ENCODE measurements at regions not wholly inside any gene's neighbourhood (a gene's known extent, or its start where the extent isn't known, plus 50 kb on each side); places are given as distances from the start of the nearest gene placed in this dataset.

DNA sequence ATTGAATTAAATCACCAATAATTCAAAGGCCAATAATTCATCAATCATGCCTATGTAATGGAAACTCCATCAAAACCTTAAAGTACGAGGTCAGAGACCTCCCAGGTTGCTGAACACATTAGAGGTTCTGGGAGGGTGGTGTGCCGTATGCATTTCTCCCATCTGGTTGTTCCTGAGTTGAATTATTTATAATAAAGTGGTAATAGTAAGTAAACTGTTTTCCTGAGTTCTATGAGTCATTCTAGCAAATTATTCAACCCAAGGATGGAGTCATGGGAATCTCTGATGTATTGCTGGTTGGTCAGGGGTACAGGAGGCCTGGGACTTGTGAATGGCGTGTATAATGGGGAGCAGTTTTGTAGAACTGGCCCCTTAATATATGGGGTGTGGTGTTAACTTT lies 191.7 kb downstream of the CARTPT start:
- CTCF ChIA-PET, result no interaction called here
- no peak overlapping the region for H3K4me3 ChIP-seq (ENCODE audit: low read length)
- H3K4me1 Mint-ChIP-seq, result no peaks in the 10 kb centered on the region
- no peaks in the 10 kb centered on the region for H3K9me3 ChIP-seq (ENCODE audit: control insufficient read depth in 2 of 3, low read length in 3 of 3)
- no peaks in the 10 kb centered on the region for H3K36me3 Mint-ChIP-seq
- H3K4me1 ChIP-seq (ENCODE audit: control insufficient read depth in 2 of 2, insufficient read depth in 2 of 2, low read length in 2 of 2), result no peaks in the 10 kb centered on the region
- H3K36me3 ChIP-seq (ENCODE audit: control insufficient read depth in 2 of 3, insufficient read depth in 3 of 3, low read length in 3 of 3), result no peaks in the 10 kb centered on the region
- peaks cover 0 to 4% of the 10 kb centered on the region in 2 donors for H3K27me3 ChIP-seq (ENCODE audit: control insufficient read depth in 2 of 2, insufficient read depth in 2 of 2, low read length in 2 of 2)
- intact Hi-C loops (cut with micrococcal nuclease), result no loop called here
- no peak for ATAC-seq
- no peak overlapping the region for H3K27ac ChIP-seq (ENCODE audit: low read depth, low read length)
- DNase-seq, result no peak
- POLR2A ChIA-PET, result no interaction called here
- H3K9me3 Mint-ChIP-seq, result peaks cover 0 to 6% (median 0%) of the 10 kb centered on the region in 11 donors
- H3K4me3 Mint-ChIP-seq, result no peak overlapping the region
- H3K27me3 Mint-ChIP-seq, result peaks cover 4 to 36% (median 9%) of the 10 kb centered on the region in 5 donors
- H3K27ac Mint-ChIP-seq, result no peak overlapping the region

DNA sequence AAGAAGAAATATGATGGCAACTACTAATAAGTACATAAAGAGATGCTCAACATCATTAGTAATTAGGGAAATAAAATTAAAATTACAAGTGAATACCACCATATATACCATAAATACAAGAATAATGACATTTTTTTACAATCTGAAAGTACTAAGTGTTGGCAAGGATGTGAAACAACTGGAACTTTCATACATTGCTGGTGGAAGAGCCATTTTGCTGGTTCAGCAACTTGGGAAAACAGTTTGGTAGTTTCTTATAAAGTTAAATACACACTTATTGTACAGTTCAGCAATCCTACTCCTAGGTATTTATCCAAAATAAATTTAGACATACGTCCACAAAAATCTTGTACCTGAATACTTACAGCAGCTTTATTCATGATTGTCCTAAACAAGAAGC lies 192.9 kb downstream of the CARTPT start:
- H3K27ac Mint-ChIP-seq, result no peak overlapping the region
- Histone ChIP-seq H3K36me3 (ENCODE audit: control insufficient read depth in 2 of 3, insufficient read depth in 3 of 3, low read length in 3 of 3) (no peaks in the 10 kb centered on the region), H3K27ac (ENCODE audit: low read depth, low read length) (no peak overlapping the region), H3K4me1 (ENCODE audit: control insufficient read depth in 2 of 2, insufficient read depth in 2 of 2, low read length in 2 of 2) (no peaks in the 10 kb centered on the region), H3K4me3 (ENCODE audit: low read length) (no peak overlapping the region), H3K27me3 (ENCODE audit: control insufficient read depth in 2 of 2, insufficient read depth in 2 of 2, low read length in 2 of 2) (peaks cover 0 to 4% of the 10 kb centered on the region in 2 donors), H3K9me3 (ENCODE audit: control insufficient read depth in 2 of 3, low read length in 3 of 3) (no peaks in the 10 kb centered on the region)
- ATAC-seq, result no peak
- no peaks in the 10 kb centered on the region for H3K36me3 Mint-ChIP-seq
- ChIA-PET POLR2A (no interaction called here), CTCF (no interaction called here)
- no peak overlapping the region for H3K4me3 Mint-ChIP-seq
- H3K9me3 Mint-ChIP-seq, result peaks cover 0 to 10% (median 3%) of the 10 kb centered on the region in 11 donors
- H3K4me1 Mint-ChIP-seq, result no peaks in the 10 kb centered on the region
- H3K27me3 Mint-ChIP-seq, result peaks cover 4 to 34% (median 17%) of the 10 kb centered on the region in 5 donors
- intact Hi-C loops (cut with micrococcal nuclease), result no loop called here
- no peak for DNase-seq

DNA sequence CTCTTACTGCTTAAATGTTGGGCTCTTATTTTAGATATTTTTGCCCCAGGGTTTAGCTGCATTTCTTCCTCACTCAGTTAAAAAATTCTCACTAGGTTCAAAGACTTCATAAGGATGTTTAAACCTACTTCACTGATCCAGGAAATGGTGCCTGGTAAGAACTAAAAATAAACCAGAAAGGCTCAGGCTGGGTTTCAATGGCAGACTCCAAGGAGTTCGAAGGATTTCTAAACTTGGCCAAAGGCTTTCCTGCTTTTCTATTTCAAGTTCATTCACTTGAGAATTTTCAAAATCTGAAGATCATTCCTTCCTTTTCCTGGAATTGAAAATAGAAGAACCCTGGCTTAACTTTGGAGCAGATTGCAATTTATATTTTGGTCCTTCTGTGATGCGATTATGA lies 193.0 kb upstream of the MAP1B start:
- Mint-ChIP-seq H3K27ac (no peak overlapping the region), H3K27me3 (peaks cover 15 to 27% (median 20%) of the 10 kb centered on the region in 5 donors), H3K9me3 (peaks cover 0 to 22% (median 7%) of the 10 kb centered on the region in 11 donors), H3K4me1 (no peaks in the 10 kb centered on the region), H3K4me3 (no peak overlapping the region), H3K36me3 (no peaks in the 10 kb centered on the region)
- no peaks in the 10 kb centered on the region for H3K4me1 ChIP-seq (ENCODE audit: control insufficient read depth in 2 of 2, insufficient read depth in 2 of 2, low read length in 2 of 2)
- no peak for ATAC-seq
- no peak overlapping the region for H3K4me3 ChIP-seq (ENCODE audit: low read length)
- no peak overlapping the region for H3K27ac ChIP-seq (ENCODE audit: low read depth, low read length)
- no peaks in the 10 kb centered on the region for H3K9me3 ChIP-seq (ENCODE audit: control insufficient read depth in 2 of 3, low read length in 3 of 3)
- CTCF ChIA-PET, result no interaction called here
- DNase-seq, result no peak
- H3K27me3 ChIP-seq (ENCODE audit: control insufficient read depth in 2 of 2, insufficient read depth in 2 of 2, low read length in 2 of 2), result no peaks in the 10 kb centered on the region
- POLR2A ChIA-PET, result no interaction called here
- H3K36me3 ChIP-seq (ENCODE audit: control insufficient read depth in 2 of 3, insufficient read depth in 3 of 3, low read length in 3 of 3), result no peaks in the 10 kb centered on the region
- intact Hi-C loops (cut with micrococcal nuclease), result no loop called here

DNA sequence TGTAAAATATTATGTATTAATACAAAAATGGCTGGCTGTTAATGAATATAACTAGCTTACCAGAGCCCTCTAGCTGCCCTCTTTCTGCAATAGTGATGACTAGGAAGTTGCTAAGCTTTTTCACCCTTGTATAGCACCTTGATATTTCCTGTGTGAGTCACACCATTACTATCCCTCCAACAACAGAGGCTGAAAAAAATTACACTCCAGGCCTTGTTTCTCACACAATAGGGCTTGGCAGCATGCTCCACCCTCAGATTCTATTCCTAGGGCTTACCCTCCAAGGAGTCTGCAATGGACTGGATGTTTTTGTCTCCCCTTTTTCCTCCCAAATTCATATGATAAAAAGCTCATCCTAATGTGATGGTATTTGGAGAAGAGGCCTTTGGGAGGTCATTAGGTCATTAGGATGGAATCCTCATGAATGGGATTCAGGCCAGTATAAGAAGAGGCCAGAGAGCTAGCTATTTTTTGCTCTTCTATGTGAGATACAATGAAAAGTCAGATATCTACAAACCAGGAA lies 184.6 kb upstream of the MAP1B start:
- H3K4me1 Mint-ChIP-seq, result no peaks in the 10 kb centered on the region
- ATAC-seq (no peak), DNase-seq (no peak)
- H3K4me3 ChIP-seq (ENCODE audit: low read length), result no peak overlapping the region
- no peaks in the 10 kb centered on the region for H3K4me1 ChIP-seq (ENCODE audit: control insufficient read depth in 2 of 2, insufficient read depth in 2 of 2, low read length in 2 of 2)
- H3K9me3 ChIP-seq (ENCODE audit: control insufficient read depth in 2 of 3, low read length in 3 of 3), result peaks cover 0 to 4% (median 0%) of the 10 kb centered on the region in 3 experiments
- H3K4me3 Mint-ChIP-seq, result no peak overlapping the region
- intact Hi-C loops (cut with micrococcal nuclease), result no loop called here
- peaks cover 10 to 24% (median 15%) of the 10 kb centered on the region in 5 donors for H3K27me3 Mint-ChIP-seq
- peaks cover 0 to 31% (median 6%) of the 10 kb centered on the region in 11 donors for H3K9me3 Mint-ChIP-seq
- no peaks in the 10 kb centered on the region for H3K36me3 Mint-ChIP-seq
- no peak overlapping the region for H3K27ac Mint-ChIP-seq
- ChIA-PET CTCF (no interaction called here), POLR2A (no interaction called here)
- no peaks in the 10 kb centered on the region for H3K36me3 ChIP-seq (ENCODE audit: control insufficient read depth in 2 of 3, insufficient read depth in 3 of 3, low read length in 3 of 3)
- no peak overlapping the region for H3K27ac ChIP-seq (ENCODE audit: low read depth, low read length)
- H3K27me3 ChIP-seq (ENCODE audit: control insufficient read depth in 2 of 2, insufficient read depth in 2 of 2, low read length in 2 of 2), result no peaks in the 10 kb centered on the region

DNA sequence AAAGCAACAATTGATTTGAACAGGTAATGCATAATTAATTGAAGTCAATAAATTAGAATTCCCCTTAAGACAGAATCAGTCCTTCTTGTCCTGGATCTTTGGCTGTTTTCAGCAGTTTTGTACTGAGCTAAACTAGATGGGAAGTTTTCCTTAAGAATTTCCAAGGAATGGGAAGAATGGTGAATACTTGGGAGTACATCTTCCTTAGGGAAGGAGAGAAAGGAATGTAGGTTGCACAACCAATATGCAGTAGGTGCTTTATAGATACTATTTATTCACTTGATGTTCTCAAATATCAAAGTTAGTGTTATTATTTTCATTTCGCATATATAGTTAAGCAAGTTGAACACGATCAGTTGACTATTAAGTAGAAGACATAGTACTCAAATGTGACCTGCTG lies 183.5 kb upstream of the MAP1B start:
- ATAC-seq (no peak), DNase-seq (no peak)
- peaks cover 0 to 26% (median 6%) of the 10 kb centered on the region in 11 donors for H3K9me3 Mint-ChIP-seq
- H3K9me3 ChIP-seq (ENCODE audit: control insufficient read depth in 2 of 3, low read length in 3 of 3), result peaks cover 0 to 4% (median 0%) of the 10 kb centered on the region in 3 experiments
- no peaks in the 10 kb centered on the region for H3K36me3 Mint-ChIP-seq
- intact Hi-C loops (cut with micrococcal nuclease), result no loop called here
- no peak overlapping the region for H3K4me3 ChIP-seq (ENCODE audit: low read length)
- ChIA-PET POLR2A (no interaction called here), CTCF (no interaction called here)
- H3K4me1 Mint-ChIP-seq, result no peaks in the 10 kb centered on the region
- no peaks in the 10 kb centered on the region for H3K4me1 ChIP-seq (ENCODE audit: control insufficient read depth in 2 of 2, insufficient read depth in 2 of 2, low read length in 2 of 2)
- no peaks in the 10 kb centered on the region for H3K36me3 ChIP-seq (ENCODE audit: control insufficient read depth in 2 of 3, insufficient read depth in 3 of 3, low read length in 3 of 3)
- no peak overlapping the region for H3K27ac ChIP-seq (ENCODE audit: low read depth, low read length)
- no peaks in the 10 kb centered on the region for H3K27me3 ChIP-seq (ENCODE audit: control insufficient read depth in 2 of 2, insufficient read depth in 2 of 2, low read length in 2 of 2)
- no peak overlapping the region for H3K4me3 Mint-ChIP-seq
- no peak overlapping the region for H3K27ac Mint-ChIP-seq
- H3K27me3 Mint-ChIP-seq, result peaks cover 6 to 27% (median 10%) of the 10 kb centered on the region in 5 donors

DNA sequence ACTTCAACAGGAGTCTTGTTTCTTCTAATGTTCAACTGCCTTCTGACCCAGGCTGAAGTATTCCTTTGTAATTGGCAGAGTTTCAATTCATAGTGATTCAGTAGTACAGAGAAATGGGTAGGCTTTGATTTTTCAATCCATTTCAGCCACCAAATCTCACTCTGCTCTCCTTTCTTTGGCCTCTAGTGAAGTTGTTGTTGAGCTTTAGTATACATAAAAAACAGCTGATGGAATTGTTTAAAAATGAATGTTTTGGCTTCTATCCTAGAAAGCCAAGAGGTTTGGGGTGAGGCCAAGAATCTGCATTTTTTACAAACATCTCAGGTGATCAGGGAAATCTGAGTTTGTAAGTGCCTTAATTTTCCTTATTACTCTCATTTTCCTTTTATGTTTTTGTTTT lies 182.9 kb upstream of the MAP1B start:
- CTCF ChIA-PET, result no interaction called here
- Histone ChIP-seq H3K27me3 (ENCODE audit: control insufficient read depth in 2 of 2, insufficient read depth in 2 of 2, low read length in 2 of 2) (no peaks in the 10 kb centered on the region), H3K27ac (ENCODE audit: low read depth, low read length) (no peak overlapping the region), H3K4me1 (ENCODE audit: control insufficient read depth in 2 of 2, insufficient read depth in 2 of 2, low read length in 2 of 2) (no peaks in the 10 kb centered on the region), H3K9me3 (ENCODE audit: control insufficient read depth in 2 of 3, low read length in 3 of 3) (peaks cover 0 to 4% (median 0%) of the 10 kb centered on the region in 3 experiments), H3K4me3 (ENCODE audit: low read length) (no peak overlapping the region), H3K36me3 (ENCODE audit: control insufficient read depth in 2 of 3, insufficient read depth in 3 of 3, low read length in 3 of 3) (no peaks in the 10 kb centered on the region)
- Mint-ChIP-seq H3K36me3 (no peaks in the 10 kb centered on the region), H3K9me3 (peaks cover 0 to 26% (median 6%) of the 10 kb centered on the region in 11 donors), H3K4me3 (no peak overlapping the region), H3K27ac (no peak overlapping the region), H3K4me1 (no peaks in the 10 kb centered on the region), H3K27me3 (peaks cover 1 to 27% (median 12%) of the 10 kb centered on the region in 5 donors)
- POLR2A ChIA-PET, result no interaction called here
- DNase-seq (no peak), ATAC-seq (no peak)
- intact Hi-C loops (cut with micrococcal nuclease), result no loop called here

DNA sequence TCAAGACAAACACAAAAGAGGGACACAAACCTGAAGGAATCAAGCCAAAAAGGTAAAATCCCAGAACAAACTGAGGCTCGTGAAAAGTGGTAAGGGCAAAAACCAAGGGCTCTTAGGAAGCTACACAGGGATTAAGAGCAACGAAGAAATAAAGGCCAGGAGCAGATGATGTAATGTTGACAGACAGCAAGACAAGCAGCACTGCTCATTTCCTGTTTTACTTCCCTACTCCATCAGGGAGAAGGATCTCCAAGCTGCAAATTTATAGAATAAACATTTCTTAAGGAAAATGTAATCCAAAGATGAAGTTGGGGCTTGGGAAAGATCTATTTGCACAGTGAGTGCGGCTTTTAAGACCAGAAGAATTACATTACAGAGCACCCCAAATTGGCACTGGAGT lies 182.3 kb upstream of the MAP1B start:
- Histone ChIP-seq H3K9me3 (ENCODE audit: control insufficient read depth in 2 of 3, low read length in 3 of 3) (peaks cover 0 to 4% (median 0%) of the 10 kb centered on the region in 3 experiments), H3K27ac (ENCODE audit: low read depth, low read length) (no peak overlapping the region), H3K27me3 (ENCODE audit: control insufficient read depth in 2 of 2, insufficient read depth in 2 of 2, low read length in 2 of 2) (no peaks in the 10 kb centered on the region), H3K36me3 (ENCODE audit: control insufficient read depth in 2 of 3, insufficient read depth in 3 of 3, low read length in 3 of 3) (no peaks in the 10 kb centered on the region), H3K4me1 (ENCODE audit: control insufficient read depth in 2 of 2, insufficient read depth in 2 of 2, low read length in 2 of 2) (no peaks in the 10 kb centered on the region), H3K4me3 (ENCODE audit: low read length) (no peak overlapping the region)
- Mint-ChIP-seq H3K27me3 (peaks cover 1 to 27% (median 14%) of the 10 kb centered on the region in 5 donors), H3K9me3 (peaks cover 0 to 26% (median 6%) of the 10 kb centered on the region in 11 donors), H3K4me1 (no peaks in the 10 kb centered on the region), H3K4me3 (no peak overlapping the region), H3K36me3 (no peaks in the 10 kb centered on the region), H3K27ac (peak overlapping the region in 1 of 9 donors; percentile 74)
- DNase-seq (no peak), ATAC-seq (no peak)
- ChIA-PET CTCF (no interaction called here), POLR2A (no interaction called here)
- intact Hi-C loops (cut with micrococcal nuclease), result no loop called here

Data from naive thymus-derived CD4-positive, alpha-beta T cell (primary cell).